ENCODE measurements at regions not wholly inside any gene's neighbourhood (a gene's known extent, or its start where the extent isn't known, plus 50 kb on each side); places are given as distances from the start of the nearest gene placed in this dataset.

DNA sequence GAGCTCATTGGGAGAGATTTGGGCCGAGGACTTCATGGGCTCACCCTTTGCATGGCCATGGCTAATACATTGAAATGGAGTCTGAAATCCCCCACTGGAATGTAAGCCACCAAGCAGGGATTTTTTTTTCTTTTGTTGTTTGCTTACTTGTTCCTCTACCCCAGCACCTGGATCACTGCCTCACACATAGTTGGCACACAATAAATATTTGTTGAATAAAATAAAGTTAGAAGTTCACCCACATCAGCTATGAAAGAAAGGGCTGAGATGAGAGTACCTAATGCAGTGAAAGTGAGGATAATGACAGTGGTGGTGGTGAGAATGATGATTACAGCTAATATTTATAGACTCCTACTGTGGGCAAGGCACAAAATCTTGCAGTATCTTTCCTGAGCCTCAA lies 98.1 kb upstream of the ANXA1 start:
- Histone ChIP-seq H3K4me1 (ENCODE audit: control insufficient read depth, low read length) (no peaks in the 10 kb centered on the region), H3K9me3 (ENCODE audit: control insufficient read depth, insufficient read depth, low read length) (no peaks in the 10 kb centered on the region), H3K4me2 (ENCODE audit: low read length) (no peak overlapping the region), H3K9me2 (replicated peaks; ENCODE audit: control insufficient read depth, low read length) (no peaks in the 10 kb centered on the region), H4K20me1 (ENCODE audit: control insufficient read depth, insufficient read depth, low read depth, low read length) (no peaks in the 10 kb centered on the region), H3K27ac (ENCODE audit: low read depth, low read length) (no peak overlapping the region), H3F3A (ENCODE audit: control insufficient read depth, insufficient read depth) (no peaks in the 10 kb centered on the region), H3K27me3 (ENCODE audit: control insufficient read depth, low read length) (no peaks in the 10 kb centered on the region), H3K36me3 (ENCODE audit: control insufficient read depth, low read length) (no peaks in the 10 kb centered on the region), H3K4me3 (ENCODE audit: low read length) (no peak overlapping the region), H3K79me2 (ENCODE audit: control insufficient read depth, low read length) (no peaks in the 10 kb centered on the region)
- no peak for TF ChIP-seq EZH2phosphoT487 (IDR thresholded peaks at IDR 0.05; ENCODE audit: borderline replicate concordance, low read length)
- TF ChIP-seq, protein P1, sequence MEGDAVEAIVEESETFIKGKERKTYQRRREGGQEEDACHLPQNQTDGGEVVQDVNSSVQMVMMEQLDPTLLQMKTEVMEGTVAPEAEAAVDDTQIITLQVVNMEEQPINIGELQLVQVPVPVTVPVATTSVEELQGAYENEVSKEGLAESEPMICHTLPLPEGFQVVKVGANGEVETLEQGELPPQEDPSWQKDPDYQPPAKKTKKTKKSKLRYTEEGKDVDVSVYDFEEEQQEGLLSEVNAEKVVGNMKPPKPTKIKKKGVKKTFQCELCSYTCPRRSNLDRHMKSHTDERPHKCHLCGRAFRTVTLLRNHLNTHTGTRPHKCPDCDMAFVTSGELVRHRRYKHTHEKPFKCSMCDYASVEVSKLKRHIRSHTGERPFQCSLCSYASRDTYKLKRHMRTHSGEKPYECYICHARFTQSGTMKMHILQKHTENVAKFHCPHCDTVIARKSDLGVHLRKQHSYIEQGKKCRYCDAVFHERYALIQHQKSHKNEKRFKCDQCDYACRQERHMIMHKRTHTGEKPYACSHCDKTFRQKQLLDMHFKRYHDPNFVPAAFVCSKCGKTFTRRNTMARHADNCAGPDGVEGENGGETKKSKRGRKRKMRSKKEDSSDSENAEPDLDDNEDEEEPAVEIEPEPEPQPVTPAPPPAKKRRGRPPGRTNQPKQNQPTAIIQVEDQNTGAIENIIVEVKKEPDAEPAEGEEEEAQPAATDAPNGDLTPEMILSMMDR (IDR thresholded peaks at IDR 0.05; ENCODE audit: low read depth, low read length, poor library complexity, severe bottlenecking) = no peak

DNA sequence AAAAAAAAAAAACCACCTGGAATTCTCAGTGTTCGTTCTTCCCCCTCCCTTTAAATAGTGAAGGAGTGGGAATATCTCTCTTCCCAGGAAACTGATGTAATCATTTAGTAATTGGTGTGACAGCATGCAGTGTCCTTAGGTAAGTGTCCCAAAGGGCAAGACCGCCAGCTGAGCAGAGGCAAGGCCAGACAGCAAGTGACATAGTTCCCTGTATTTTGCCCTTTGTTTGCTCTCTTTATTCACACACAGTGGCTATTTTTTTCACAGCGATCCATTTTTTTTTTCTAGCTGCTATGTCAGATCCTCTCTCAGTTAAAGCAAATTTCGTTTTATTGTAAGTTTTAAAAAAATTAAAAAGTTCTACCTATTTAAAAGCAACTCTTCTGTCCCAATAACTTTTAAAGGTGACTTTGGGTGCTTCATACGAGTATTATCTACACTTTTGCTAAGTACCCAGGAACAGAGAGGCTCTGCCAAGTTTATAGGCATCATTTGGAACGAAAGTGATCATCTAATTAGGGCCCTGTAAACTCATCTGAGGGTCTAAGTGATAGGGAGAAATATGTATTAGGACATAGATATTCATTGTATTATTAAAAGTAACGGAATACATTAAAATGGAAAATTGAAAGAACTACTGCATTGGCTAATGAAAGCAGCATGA lies 98.2 kb upstream of the ALDH1A1 start:
- Histone ChIP-seq H4K20me1 (ENCODE audit: control insufficient read depth, insufficient read depth, low read depth, low read length) (no peaks in the 10 kb centered on the region), H3K9me2 (replicated peaks; ENCODE audit: control insufficient read depth, low read length) (no peaks in the 10 kb centered on the region), H3K27me3 (ENCODE audit: control insufficient read depth, low read length) (no peaks in the 10 kb centered on the region), H3K36me3 (ENCODE audit: control insufficient read depth, low read length) (no peaks in the 10 kb centered on the region), H3K4me2 (ENCODE audit: low read length) (no peak overlapping the region), H3K27ac (ENCODE audit: low read depth, low read length) (no peak overlapping the region), H3K4me3 (ENCODE audit: low read length) (no peak overlapping the region), H3K9me3 (ENCODE audit: control insufficient read depth, insufficient read depth, low read length) (no peaks in the 10 kb centered on the region), H3F3A (ENCODE audit: control insufficient read depth, insufficient read depth) (no peaks in the 10 kb centered on the region), H3K79me2 (ENCODE audit: control insufficient read depth, low read length) (no peaks in the 10 kb centered on the region), H3K4me1 (ENCODE audit: control insufficient read depth, low read length) (no peaks in the 10 kb centered on the region)
- TF ChIP-seq EZH2phosphoT487 (IDR thresholded peaks at IDR 0.05; ENCODE audit: borderline replicate concordance, low read length) = no peak
- TF ChIP-seq, protein P1 (IDR thresholded peaks at IDR 0.05; ENCODE audit: low read depth, low read length, poor library complexity, severe bottlenecking) = no peak

DNA sequence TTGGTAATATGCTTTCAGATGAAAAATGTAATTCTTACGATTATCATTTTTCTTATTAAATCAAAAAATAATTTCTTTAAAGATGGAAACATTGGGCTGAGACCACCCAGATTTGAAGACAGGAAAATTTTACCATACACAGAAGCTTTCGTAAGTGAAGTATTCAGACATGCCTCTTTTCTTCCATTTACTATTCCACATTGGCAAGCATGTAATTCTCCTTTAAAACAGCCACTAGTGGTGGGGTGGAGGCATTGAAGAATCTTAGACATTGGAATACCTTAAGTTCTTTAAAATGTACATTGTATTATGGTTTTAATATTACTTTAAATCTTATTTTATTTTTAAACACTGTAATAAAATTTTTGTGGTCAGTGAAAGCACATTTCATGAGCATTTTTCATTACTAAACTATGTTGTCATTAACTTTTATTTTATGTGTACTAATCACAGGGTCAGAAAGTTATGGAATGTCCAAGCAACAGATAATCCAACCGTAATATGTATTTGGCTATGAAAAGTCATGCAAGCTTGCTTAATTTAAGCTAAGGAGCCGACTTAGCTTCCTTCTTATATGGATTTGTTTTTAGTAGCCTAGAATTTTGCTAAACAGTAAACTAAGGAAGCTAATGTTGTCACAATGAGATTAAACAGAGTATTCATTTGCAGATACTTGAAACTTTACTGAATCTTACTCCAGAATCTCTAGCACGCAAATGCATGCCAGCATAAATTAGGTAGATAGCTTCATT lies 97.4 kb upstream of the ALDH1A1 start:
- TF ChIP-seq, protein P1 (IDR thresholded peaks at IDR 0.05; ENCODE audit: low read depth, low read length, poor library complexity, severe bottlenecking) = no peak
- TF ChIP-seq EZH2phosphoT487 (IDR thresholded peaks at IDR 0.05; ENCODE audit: borderline replicate concordance, low read length) = no peak
- Histone ChIP-seq H3K4me3 (ENCODE audit: low read length) (no peak overlapping the region), H3K27me3 (ENCODE audit: control insufficient read depth, low read length) (no peaks in the 10 kb centered on the region), H3K9me3 (ENCODE audit: control insufficient read depth, insufficient read depth, low read length) (no peaks in the 10 kb centered on the region), H3K4me2 (ENCODE audit: low read length) (no peak overlapping the region), H3K79me2 (ENCODE audit: control insufficient read depth, low read length) (no peaks in the 10 kb centered on the region), H4K20me1 (ENCODE audit: control insufficient read depth, insufficient read depth, low read depth, low read length) (no peaks in the 10 kb centered on the region), H3K4me1 (ENCODE audit: control insufficient read depth, low read length) (no peaks in the 10 kb centered on the region), H3K36me3 (ENCODE audit: control insufficient read depth, low read length) (no peaks in the 10 kb centered on the region), H3K9me2 (replicated peaks; ENCODE audit: control insufficient read depth, low read length) (no peaks in the 10 kb centered on the region), H3F3A (ENCODE audit: control insufficient read depth, insufficient read depth) (no peaks in the 10 kb centered on the region), H3K27ac (ENCODE audit: low read depth, low read length) (no peak overlapping the region)

Data from DOHH2 (cell line).